Left ventricle myocardium inferior (tissue), 1 donor: ENCODE measurements at regions not wholly inside any gene's neighbourhood (a gene's known extent, or its start where the extent isn't known, plus 50 kb on each side); places are given as distances from the start of the nearest gene placed in this dataset.
"Not testable (repeated sequence)": the region's sequence is repeated elsewhere in the genome, so short reads cannot be mapped to it uniquely, and the experiment has no call there.

Experiments
- DNase-seq: peaks from one replicate; pipeline ENCODE4 v3.0.0-alpha.2; 2020
- H3K27ac ChIP-seq: fragments of 200-600 bp; replicated peaks from 2 replicates; pipeline ENCODE4 v1.8.0; 2021
- H3K27me3 ChIP-seq: fragments of 200-600 bp; 2 replicates; pipeline ENCODE4 v1.8.0; 2021; ENCODE audit warnings: low read depth
- H3K36me3 ChIP-seq: fragments of 200-600 bp; 2 replicates; pipeline ENCODE4 v1.8.0; 2021
- H3K4me1 ChIP-seq: fragments of 200-600 bp; 2 replicates; pipeline ENCODE4 v1.8.0; 2021
- H3K4me3 ChIP-seq: fragments of 200-600 bp; 2 replicates; pipeline ENCODE4 v1.8.0; 2021; ENCODE audit warnings: mild to moderate bottlenecking, moderate library complexity
- H3K9me3 ChIP-seq: fragments of 200-600 bp; replicated peaks from 2 replicates; pipeline ENCODE4 v1.8.0; 2021
- intact Hi-C: fragments of 100-400 bp; cut with micrococcal nuclease; formaldehyde crosslinking; loops from one replicate; pipeline ENCODE4 v1.11.0; 2022
- TF ChIP-seq, protein P1 (sequence below): fragments of 200-600 bp; IDR thresholded peaks from 2 replicates; pipeline ENCODE4 v1.8.0; 2021; ENCODE audit warnings: antibody characterized with exemption, mild to moderate bottlenecking, borderline replicate concordance
- donor health status: DM: no; HTN: yes; CAD: no; lungs with severe emphysema.

DNA sequence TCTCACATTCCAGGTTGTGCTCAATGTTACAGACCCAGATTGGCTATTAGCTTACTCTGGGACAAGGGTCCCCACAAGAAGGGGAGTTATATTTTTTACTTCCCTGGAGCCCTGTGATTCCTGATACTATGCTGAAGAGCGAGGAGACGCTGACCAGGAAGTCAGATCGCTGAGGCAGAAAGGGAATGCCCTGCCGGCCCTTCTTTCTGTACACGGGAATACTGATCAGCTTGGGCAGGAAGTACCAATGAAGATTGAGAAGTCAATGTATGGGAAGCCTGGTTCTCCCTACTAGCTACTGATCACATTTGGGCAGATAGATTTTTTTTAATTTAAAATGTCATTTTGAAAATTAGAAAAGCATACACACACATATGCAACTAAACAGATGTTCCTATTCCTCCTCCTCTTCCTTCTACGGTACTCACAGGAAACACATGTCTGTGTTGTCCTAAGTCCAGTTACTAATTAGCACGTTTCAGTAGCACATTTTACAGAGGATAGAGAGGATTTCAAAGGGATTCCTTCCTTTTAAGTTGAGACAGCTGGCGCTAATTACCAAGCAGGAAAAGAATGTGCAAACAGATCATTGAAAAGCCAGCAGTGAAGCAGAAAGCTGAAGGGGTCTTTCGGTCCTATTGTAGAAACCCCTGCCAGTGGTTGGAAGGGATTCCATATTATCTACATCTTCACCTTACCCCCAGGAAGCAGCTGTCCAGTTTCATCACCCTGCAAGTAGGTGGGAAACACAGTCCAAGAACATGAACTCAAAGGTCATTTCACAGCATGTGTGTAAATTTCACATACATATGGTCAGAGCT, 292.4 kb downstream of the DUSP6 start:
- Histone ChIP-seq H3K36me3 (no peaks in the 10 kb centered on the region), H3K4me3 (no peak overlapping the region), H3K27ac (no peak overlapping the region), H3K4me1 (peaks cover 11% of the 10 kb centered on the region), H3K9me3 (no peaks in the 10 kb centered on the region), H3K27me3 (no peaks in the 10 kb centered on the region)
- no peak for DNase-seq
- intact Hi-C loops: loop anchor here (10.0 kb wide), 1 partner anchor 95 kb away; no protein-coding TSS in a partner anchor
- TF ChIP-seq, protein P1, sequence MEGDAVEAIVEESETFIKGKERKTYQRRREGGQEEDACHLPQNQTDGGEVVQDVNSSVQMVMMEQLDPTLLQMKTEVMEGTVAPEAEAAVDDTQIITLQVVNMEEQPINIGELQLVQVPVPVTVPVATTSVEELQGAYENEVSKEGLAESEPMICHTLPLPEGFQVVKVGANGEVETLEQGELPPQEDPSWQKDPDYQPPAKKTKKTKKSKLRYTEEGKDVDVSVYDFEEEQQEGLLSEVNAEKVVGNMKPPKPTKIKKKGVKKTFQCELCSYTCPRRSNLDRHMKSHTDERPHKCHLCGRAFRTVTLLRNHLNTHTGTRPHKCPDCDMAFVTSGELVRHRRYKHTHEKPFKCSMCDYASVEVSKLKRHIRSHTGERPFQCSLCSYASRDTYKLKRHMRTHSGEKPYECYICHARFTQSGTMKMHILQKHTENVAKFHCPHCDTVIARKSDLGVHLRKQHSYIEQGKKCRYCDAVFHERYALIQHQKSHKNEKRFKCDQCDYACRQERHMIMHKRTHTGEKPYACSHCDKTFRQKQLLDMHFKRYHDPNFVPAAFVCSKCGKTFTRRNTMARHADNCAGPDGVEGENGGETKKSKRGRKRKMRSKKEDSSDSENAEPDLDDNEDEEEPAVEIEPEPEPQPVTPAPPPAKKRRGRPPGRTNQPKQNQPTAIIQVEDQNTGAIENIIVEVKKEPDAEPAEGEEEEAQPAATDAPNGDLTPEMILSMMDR: no peak

DNA sequence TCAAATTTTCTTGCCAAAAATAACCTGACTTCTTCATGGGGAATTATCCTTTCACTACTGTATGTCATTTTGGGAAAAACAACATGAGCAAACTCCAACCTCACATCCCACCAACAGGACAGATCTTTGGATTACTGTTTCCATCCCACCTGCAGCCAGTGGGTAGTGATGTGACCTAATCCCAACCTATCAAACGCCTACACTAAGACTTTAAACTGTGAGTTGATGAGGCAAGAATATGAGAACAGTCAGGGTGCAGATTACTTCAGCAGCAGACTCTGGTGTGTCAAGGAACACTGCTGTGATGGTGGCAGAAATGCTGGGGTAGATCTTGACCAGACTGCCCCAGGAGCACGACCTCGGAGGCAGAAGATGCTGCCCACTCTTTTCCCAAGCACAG, 293.2 kb downstream of the DUSP6 start:
- H3K36me3 ChIP-seq: no peaks in the 10 kb centered on the region
- no peaks in the 10 kb centered on the region for H3K27me3 ChIP-seq
- no peak for DNase-seq
- H3K4me1 ChIP-seq: peaks cover 11% of the 10 kb centered on the region
- intact Hi-C loops: loop anchor here (10.0 kb wide), 1 partner anchor 96 kb away; no protein-coding TSS in a partner anchor
- TF ChIP-seq, protein P1: no peak
- H3K4me3 ChIP-seq: no peak overlapping the region
- no peak overlapping the region for H3K27ac ChIP-seq
- H3K9me3 ChIP-seq: no peaks in the 10 kb centered on the region

DNA sequence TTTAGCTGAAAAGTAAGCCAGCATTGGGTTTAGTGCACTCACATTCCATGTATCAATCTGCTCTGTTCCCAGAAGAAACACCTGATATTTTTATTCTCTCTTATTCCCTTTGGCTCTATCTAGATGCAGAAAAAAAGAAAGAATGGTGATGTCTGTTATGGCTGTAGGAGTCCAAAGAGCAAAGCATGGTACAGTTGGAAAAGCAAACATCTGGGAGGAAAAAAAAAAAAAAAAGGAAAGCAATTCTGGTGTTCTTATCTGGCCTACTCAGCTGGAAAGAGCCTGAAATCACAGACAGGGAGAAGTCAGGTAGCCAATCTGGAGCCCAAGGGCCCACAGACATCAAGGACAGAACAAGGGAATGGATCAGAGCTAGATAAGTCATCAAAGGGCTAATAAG, 293.9 kb downstream of the DUSP6 start:
- Histone ChIP-seq H3K4me3 (no peak overlapping the region), H3K27ac (no peak overlapping the region), H3K9me3 (no peaks in the 10 kb centered on the region), H3K36me3 (no peaks in the 10 kb centered on the region), H3K27me3 (no peaks in the 10 kb centered on the region), H3K4me1 (peaks cover 11% of the 10 kb centered on the region)
- TF ChIP-seq, protein P1: no peak
- no peak for DNase-seq
- intact Hi-C loops: loop anchor here (10.0 kb wide), 1 partner anchor 96 kb away; no protein-coding TSS in a partner anchor

DNA sequence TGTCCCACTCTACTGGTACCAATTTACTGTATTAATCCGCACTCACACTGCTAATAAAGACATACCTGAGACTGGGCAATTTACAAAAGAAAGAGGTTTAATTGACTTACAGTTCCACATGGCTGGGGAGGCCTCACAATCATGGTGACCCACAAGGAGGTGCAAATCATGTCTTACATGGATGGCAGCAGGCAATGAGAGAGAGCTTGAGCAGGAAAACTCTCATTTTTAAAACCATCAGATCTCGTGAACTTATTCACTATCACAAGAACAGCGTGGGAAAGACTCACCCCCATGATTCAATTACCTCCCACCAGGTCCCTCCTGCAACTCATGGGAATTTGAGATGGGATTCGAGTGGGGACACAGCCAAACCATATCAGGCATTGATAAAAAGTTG, 298.5 kb downstream of the DUSP6 start:
- H3K4me1 ChIP-seq, H3K27me3 ChIP-seq, H3K36me3 ChIP-seq, H3K27ac ChIP-seq, DNase-seq, H3K9me3 ChIP-seq, H3K4me3 ChIP-seq: not testable (repeated sequence)
- intact Hi-C loops: loop anchor here (5.0 to 10.0 kb wide), 2 partner anchors 101 to 298 kb away; partner anchors contain the start of gene DUSP6

DNA sequence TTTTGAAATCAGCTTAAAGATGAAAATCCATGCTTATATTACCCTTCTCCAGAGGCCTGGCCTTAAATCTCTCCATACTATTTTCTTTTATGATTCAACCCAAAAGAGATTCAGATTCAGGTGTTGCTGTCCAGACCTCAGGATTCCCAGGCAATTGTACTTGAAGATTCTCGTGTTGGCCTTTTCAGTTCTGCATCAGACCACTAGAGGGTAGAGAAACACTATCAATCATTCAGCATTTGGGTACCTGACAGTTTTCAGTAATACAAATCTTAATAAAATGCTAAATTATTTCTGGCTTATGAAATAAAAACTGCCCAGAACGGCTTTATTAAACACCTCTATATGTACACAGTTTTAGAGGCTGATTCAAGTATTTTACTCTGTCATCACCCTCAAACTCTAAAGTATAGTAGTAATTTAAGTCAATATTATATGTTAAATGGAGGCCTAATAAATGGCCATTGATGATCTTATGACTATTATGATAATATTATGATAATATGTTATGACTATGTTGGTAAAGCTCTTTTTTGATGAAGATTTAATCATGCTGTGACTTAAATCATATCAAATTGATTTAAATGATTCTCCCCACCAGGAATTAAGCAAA, 301.1 kb downstream of the DUSP6 start:
- Histone ChIP-seq H3K9me3 (no peaks in the 10 kb centered on the region), H3K4me3 (no peak overlapping the region), H3K36me3 (no peaks in the 10 kb centered on the region), H3K4me1 (no peaks in the 10 kb centered on the region), H3K27ac (no peak overlapping the region), H3K27me3 (no peaks in the 10 kb centered on the region)
- intact Hi-C loops: loop anchor here (2.0 to 10.0 kb wide), 3 partner anchors 104 to 410 kb away; partner anchors contain the start of gene DUSP6
- TF ChIP-seq, protein P1: peak; percentile 95
- DNase-seq: no peak
